GM18526 (cell line): ENCODE measurements at regions not wholly inside any gene's neighbourhood (a gene's known extent, or its start where the extent isn't known, plus 50 kb on each side); places are given as distances from the start of the nearest gene placed in this dataset.

Experiments
- POLR2A ChIP-seq: IDR thresholded peaks from 3 replicates; pipeline ENCODE4 v1.6.1; 2011; ENCODE audit not compliant: insufficient read length; ENCODE audit errors: extremely low read depth

DNA sequence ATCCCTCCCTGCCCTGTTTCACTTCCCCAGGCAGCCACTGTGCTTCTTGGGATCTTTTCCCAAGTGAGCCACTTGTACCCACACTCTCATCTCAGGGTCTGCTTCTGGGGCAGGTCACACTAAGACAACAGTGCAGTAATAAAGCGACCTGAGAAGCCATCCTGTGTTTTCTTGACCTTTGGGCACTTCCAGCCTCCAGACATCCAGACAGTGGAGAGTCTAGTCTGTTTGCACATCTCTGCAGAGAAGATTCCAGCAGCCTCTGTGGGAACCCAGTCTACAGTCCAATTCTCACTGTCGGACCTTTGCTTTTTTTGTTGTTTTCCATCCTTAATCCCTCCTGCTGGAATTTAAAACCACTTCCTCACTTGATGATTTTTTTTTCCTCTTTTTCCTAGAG lies 50.3 kb upstream of the ATP6AP2 start:
- TF ChIP-seq POLR2A = no peak

DNA sequence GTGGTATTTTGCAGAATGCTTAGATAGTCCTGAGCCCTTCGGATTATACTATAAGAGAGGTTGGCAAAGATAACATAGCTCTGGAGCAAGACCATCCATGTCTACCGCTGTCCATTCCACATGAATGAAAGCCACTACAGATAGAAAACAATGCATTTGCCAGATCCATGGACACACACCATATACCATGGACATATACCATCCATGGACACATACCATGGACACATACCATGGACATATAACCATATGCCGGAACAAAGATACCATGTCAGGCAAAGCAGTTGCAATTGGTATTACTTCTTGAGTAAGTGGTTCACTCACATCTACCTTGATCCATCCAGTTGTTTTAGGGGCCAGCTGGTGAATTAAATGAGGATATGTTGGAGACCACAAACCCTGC lies 53.2 kb upstream of the ATP6AP2 start:
- no peak for TF ChIP-seq POLR2A

DNA sequence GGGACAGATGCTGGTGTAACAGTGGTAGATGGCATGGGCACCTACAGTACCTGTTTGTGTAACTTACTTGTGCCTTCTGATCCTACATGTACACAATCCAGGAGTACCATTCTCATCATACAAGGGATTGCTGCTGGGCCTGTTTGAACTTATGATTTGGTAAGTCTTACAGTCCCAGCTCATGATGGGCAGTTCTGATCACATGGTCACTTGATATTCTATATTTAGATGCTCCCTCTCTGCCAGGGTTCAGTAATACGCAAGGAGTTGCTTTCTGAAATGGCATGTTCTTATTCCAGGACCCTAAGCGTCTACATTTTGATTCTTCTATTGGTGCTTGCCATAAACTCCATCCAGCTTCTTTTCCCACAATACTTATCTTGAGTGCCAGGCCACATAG lies 54.4 kb upstream of the ATP6AP2 start:
- no peak for TF ChIP-seq POLR2A

DNA sequence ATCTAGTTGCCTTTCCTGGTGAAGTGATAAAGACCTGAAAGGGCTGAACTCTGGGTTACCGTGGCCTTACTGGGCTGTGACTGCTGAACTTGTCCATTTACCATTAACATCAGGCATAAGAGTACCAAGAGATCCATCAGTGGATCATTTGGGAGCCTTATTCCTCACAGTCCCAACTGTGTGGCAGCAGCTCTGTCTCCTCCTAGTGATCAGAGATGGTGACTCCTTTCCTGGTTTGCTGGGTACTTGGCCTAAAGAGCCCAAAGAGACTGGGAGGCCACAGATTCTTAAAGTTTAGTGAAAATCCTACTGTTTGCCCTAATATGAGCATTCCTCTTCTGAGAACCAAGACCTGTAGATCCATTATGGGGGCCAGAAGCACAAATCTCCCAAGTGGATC lies 56.3 kb upstream of the ATP6AP2 start:
- no peak for TF ChIP-seq POLR2A

DNA sequence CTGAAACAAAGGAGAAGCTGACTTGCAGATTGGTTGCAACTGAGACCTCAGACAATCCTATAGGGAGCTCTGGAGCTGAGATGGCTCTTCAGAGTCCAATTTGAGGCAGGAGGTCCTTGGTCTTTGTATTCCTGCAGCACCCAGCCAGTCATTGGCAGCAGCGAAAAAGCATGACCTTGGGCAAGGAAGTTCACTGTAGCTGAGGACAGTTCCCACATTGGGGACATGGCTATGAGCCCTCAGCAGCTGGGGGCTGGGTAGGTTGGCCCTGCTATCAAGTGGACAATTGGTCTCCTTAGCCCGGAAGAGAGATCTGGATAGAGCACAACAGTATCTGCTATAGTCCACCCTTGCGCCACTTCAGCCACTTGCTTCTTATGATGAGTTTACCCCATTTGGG lies 56.9 kb upstream of the ATP6AP2 start:
- no peak for TF ChIP-seq POLR2A

DNA sequence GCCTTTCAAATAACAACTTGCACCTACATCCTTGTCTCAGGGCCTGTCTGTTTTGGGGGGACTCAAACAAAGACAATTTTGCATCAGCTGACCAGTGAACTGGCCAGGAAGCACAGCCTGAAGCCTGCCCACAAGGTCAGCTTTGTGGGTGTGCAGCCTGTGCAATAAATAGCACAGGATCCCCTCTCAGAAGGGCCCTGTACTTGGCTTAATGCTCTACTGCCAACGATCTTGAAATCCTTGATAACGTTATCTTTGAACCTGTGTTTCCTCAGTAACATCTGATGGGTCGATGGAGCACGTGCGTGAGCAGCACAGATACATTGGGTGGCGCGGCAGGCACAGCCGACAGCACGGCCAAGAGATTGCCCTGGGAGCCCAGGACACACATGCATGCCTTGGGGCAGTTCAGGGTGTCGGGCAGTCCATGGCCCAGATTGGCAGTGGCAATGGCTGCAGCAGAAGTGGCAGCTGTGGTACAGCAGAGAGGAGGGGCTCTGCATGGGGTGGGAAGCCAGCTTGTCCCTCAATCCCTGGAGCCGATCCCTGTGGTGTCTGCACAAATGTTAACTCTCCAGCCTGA lies 58.8 kb upstream of the ATP6AP2 start:
- no peak for TF ChIP-seq POLR2A

DNA sequence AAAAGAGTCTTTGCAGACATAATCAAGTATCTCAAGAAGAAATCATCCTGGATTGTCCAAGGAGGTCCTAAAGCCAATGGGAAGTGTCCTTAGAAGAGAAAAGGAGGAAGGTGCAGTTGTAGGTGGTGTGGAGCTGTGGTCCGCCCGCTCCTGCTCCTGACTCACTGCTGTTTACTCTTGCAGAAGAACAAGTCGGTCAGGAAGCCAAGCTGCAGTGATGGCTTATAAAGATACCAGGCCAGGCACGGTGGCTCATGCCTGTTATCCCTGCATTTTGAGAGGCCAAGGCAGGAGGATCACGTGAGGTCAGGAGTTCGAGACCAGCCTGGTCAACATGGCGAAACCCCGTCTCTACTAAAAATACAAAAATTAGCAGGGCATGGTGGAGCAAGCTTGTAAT lies 66.4 kb upstream of the ATP6AP2 start:
- TF ChIP-seq POLR2A = no peak

DNA sequence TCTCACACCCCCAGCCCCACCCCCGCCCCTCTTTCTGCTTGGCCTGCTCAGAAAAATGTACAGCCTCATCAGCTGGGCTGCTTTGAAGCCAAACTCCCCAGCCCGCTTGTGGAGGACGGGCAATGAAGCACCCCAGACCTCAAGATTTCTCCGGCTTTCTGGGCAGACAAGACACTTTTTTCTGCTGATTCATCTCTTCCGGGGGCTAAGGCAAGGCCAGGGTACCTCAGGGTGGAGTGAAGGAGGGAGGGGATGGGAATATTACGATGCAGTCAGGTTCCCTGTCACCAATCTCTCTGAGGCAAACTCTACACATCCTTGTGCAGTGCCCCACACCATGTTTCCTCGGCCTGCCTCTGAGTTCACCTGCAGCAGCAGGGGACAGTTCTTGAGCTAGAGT lies 66.9 kb upstream of the ATP6AP2 start:
- no peak for TF ChIP-seq POLR2A

DNA sequence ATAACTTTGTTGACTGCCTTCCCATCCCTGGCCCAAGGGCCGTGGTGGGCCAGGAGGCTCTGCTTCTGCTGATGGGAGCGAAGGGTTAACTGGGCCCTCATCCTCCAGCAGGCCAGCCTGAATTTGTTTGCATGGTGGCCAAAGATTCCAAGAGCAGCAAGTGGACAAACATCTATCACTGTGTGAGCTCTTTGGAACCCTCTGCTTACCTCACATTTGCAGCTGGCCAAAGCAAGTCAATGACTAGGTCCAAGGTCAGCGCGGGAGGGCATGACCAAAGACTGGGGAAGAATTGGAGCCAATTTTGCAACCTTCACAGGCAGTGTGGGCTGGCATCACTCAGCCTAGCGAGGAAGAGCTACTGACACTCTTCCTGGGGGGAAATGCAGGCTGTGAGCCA lies 67.8 kb upstream of the ATP6AP2 start:
- no peak for TF ChIP-seq POLR2A

DNA sequence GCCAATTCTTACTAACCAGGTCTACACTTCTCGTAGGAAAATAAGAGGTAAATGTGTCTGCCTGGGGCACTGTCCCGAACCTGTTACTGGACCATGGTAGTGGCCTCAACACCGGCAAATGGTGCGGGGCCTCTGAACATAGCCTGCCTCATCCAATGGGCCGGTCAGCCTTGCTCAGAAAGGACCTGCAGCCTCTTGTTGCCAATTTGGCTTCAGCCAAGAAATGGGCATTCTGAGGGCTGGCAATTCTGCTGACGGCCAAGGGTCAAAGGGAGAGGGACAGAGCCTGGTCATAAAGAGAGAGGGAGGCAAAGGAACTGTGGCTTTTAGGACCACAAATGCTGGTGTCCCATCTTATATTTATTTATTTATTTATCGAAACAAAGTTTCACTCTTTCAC lies 69.5 kb upstream of the ATP6AP2 start:
- TF ChIP-seq POLR2A = no peak

DNA sequence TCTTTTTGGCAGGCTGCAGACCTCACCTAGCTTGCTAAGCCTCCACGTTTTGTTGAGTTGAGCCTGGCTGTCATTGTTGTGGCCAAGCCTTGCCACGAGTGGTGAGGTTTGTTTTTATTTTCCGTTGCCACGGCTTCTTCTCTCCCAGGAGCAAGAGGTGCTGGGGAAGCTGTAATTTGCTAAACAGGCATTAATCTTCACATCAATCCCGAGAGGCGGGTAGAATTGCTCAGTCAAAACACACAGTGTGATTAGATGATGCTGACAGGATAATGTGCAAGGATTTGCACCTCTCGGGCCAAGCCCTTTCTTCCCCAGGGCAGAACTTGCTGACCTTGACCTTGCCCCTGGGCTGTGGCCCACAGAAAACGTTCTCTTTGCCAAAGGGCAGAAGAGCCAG lies 72.2 kb upstream of the ATP6AP2 start:
- no peak for TF ChIP-seq POLR2A

DNA sequence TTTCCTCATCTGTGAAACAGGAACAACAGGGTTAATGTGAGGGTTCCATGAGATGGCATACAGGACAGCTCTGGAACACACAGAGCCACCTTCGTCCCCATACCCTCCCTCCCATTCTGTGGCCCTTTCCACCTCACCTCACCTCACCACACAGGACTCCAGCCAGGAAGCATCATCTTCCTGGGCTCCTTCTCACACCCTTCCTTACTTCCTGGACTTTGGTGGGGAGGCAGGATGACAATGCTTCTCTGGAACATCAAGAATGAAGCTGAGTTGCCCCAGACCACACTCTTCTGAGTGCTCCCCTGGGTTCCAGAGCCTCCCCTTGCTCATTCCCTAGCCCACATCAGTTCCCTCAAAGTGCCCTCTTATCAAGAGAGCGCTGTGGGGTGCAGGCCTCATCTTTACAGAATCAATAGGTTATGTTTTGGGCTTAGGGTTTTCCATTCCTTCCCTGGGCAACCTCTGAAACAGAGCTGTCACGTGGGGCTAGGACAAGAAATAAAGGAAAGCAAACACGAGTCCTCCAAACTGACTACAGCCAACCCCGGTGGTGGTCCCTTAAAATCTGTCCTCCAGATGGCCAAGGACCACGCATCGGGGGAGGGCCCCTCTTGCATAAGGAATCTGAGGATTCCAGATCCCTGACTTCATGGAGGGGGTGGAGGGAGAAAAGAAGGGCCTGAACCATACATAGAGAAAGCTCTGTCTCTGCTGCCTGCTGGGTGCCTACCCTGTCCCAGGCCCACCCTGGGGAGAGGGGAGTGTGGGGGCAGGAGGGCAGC lies 74.4 kb upstream of the ATP6AP2 start:
- no peak for TF ChIP-seq POLR2A

DNA sequence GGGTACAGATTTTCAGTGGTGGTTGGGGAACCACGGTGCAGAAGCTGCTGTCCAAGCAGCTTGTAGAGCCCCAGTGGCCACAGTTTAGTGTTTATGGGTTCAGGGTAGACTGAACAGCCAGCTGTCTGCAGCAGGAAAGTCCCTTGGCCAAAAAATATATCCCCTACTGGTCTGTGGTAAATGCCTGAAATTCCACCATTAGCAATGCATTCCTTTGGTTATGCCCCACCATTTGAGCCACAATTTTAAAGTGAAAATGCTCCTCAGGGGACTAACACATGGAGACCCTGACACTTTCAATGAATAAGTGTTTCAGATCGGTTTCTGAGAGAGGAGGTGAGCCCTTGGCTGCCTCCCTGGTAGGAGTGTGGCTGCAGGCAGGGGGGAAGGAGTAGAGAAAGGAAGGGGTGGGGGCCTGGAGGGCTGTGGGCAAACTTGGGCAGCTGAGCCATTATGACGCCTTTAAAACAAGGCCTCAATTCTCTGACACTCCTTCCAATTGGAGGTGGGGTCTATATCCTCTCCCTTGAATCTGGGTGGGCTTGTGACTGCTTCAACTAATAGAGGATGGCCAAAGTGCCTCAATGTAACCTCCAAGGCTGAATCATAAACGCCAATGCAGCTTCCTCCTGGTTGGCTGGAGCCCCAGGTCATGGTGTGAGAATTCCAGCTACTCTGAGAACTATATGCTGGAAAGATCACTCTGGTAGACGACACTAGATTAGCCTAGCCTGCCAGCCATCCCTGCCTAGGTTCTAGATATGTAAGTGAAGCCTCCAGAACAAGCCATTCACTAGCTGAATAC lies 75.8 kb upstream of the ATP6AP2 start:
- TF ChIP-seq POLR2A = no peak

DNA sequence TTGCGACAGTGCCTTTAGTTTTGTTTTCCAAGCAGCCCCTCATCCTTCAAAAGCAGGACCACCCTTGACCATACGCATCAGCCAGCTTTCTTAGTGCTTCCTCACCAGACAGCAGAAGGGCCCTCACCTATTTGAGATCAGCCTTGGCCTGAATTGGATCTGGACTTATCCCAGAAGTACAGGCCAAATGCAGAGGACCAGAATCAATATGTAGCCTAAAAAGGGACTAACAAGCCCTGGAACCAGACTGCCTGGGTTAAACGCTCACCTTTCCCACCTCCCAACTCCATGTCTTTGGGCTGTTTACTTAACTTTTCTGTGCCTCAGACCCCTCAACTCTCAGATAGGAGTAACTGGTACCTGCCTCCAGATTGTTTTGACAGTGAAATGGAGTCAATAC lies 77.7 kb upstream of the ATP6AP2 start:
- no peak for TF ChIP-seq POLR2A

DNA sequence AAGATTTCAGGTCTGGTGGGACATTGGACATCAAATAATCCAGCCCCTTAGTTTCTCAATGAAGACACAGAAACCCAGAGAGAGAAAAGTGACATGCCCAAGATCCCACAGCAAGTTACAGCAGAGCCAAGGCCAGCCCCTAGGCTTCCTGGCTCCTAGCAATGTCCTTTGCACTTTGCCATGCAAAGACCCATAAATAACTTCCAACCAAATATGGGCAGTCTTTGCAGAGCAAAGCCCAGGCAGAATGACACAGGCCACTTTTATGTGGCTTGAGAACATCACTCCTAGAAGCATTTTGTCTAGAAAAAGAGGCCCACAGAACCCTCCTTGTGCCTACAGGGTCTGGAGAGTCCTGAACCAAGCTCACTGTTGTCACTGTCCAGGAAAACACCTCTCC lies 78.1 kb upstream of the ATP6AP2 start:
- no peak for TF ChIP-seq POLR2A

DNA sequence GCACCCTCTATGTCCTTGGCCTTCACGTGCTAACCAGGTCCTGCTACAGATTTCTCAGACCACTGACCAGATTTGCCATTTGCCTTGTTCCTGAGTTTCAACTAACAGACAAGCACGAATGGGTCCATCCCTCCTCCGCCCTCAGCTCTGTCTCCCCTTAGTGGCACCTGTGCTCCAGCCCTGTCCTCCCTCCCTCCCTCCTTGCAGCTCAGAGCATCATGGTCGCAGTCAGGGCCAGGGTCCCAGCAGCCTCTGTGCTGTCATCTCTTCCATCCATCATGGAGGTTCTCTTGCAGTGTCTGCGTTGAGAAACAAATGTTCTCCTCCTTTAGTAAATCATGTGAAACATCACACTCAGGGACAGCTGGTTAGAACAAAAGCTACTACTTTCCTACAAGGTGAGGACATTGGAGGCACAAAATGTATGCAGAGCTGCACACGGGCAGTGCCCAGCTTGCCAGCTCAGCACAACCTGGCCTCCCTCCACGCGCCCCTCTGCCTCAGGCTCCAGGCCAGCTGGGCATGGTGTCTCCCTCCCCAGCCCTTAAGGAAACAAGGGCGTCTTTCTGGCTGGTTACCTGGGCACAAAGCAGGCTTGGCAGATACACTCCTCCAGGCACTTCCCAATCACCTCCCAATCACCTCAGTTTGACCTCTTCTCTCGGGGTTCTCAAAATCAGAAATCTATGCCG lies 79.5 kb upstream of the ATP6AP2 start:
- TF ChIP-seq POLR2A = no peak
